GM12878 (cell line): ENCODE measurements at regions not wholly inside any gene's neighbourhood (a gene's known extent, or its start where the extent isn't known, plus 50 kb on each side); places are given as distances from the start of the nearest gene placed in this dataset.

Experiments
- FOXM1 ChIP-seq: IDR thresholded peaks from 2 replicates; pipeline ENCODE4 v1.6.1; 2012; ENCODE audit warnings: low read depth, mild to moderate bottlenecking, inconsistent platforms, low read length, moderate library complexity
- KDM1A ChIP-seq: fragments of 200-600 bp; sonication (generic); IDR thresholded peaks from 2 replicates; pipeline ENCODE4 v1.6.1; 2016; ENCODE audit warnings: borderline replicate concordance
- NFYB ChIP-seq: IDR thresholded peaks from 2 replicates; pipeline ENCODE4 v1.6.1; 2011; ENCODE audit warnings: low read depth, mild to moderate bottlenecking, low read length, improper control_type of control experiment, moderate library complexity; ENCODE audit not compliant: insufficient read depth
- ZSCAN29 ChIP-seq: fragments of 450-650 bp; IDR thresholded peaks from 2 replicates; pipeline ENCODE4 v1.6.1; 2017; ENCODE audit warnings: mild to moderate bottlenecking, moderate library complexity

- TF ChIP-seq FOXM1 = no peak
- no peak for TF ChIP-seq KDM1A
- TF ChIP-seq NFYB = no peak
- TF ChIP-seq ZSCAN29 = no peak
Observed at GRCh38 chr10:78276139-78276538, 242.5 kb downstream of the RPS24 start.
